Upper lobe of left lung (tissue), 6 donors: ENCODE measurements at regions not wholly inside any gene's neighbourhood (a gene's known extent, or its start where the extent isn't known, plus 50 kb on each side); places are given as distances from the start of the nearest gene placed in this dataset.

ENCODE experiments used
- ATAC-seq, 2 donors: fragments of 200-7000 bp; cut with Tn5 transposase; one replicate each; pipeline ENCODE4 v1.9.1; 2022; ENCODE audit warnings: mild to moderate bottlenecking in 2 of 2, moderate library complexity in 2 of 2; ENCODE audit not compliant: low FRiP score in 2 of 2
- DNase-seq, 2 donors: peaks; one replicate each; pipeline ENCODE4 v3.0.0-alpha.2; 2019 to 2020
- H3K27ac ChIP-seq, 4 donors: fragments of 200-600 bp; sonication (generic); one replicate each; pipeline ENCODE4 v1.5.1; 2016 to 2019
- H3K27me3 ChIP-seq, 4 donors: fragments of 200-600 bp; sonication (generic); one replicate each; pipeline ENCODE4 v1.5.1; 2017 to 2019
- H3K36me3 ChIP-seq, 4 donors: fragments of 200-600 bp; sonication (generic); one replicate each; pipeline ENCODE4 v1.5.1; 2016 to 2019
- H3K4me1 ChIP-seq, 4 donors: fragments of 200-600 bp; sonication (generic); one replicate each; pipeline ENCODE4 v1.5.1; 2018 to 2019
- H3K4me3 ChIP-seq, 4 donors: fragments of 200-600 bp; sonication (generic); one replicate each; pipeline ENCODE4 v1.5.1; 2017 to 2019; ENCODE audit warnings: mild to moderate bottlenecking in 2 of 4, moderate library complexity in 1 of 4
- H3K9me3 ChIP-seq, 4 donors: fragments of 200-600 bp; sonication (generic); one replicate each; pipeline ENCODE4 v1.5.1; 2018 to 2019
- CTCF ChIP-seq, 6 experiments: fragments of 450-650 bp in 4 of 6; fragments of 200-600 bp in 2 of 6; sonication (generic) in 2 of 6; IDR thresholded peaks; one replicate each; pipeline ENCODE4 v1.5.1; 2016 to 2019; ENCODE audit warnings: antibody characterized with exemption in 6 of 6
- EP300 ChIP-seq, 4 donors: sonication (generic); formaldehyde crosslinking; IDR thresholded peaks; one replicate each; pipeline ENCODE4 v1.5.1; 2017; ENCODE audit warnings: antibody characterized with exemption in 4 of 4, control low read depth in 2 of 4
- POLR2A ChIP-seq, 4 donors: fragments of 450-650 bp; IDR thresholded peaks; one replicate each; pipeline ENCODE4 v1.5.1; 2016 to 2017; ENCODE audit warnings: antibody characterized with exemption in 4 of 4, mild to moderate bottlenecking in 2 of 4
- POLR2AphosphoS5 ChIP-seq, 2 donors: sonication (generic); formaldehyde crosslinking; IDR thresholded peaks; one replicate each; pipeline ENCODE4 v1.5.1; 2017; ENCODE audit warnings: antibody characterized with exemption in 2 of 2
- WGBS, 2 donors: methylation state at CpG; one replicate each; pipeline ENCODE4 v1.1.5; 2017 to 2018; 5-methylcytosine and 5-hydroxymethylcytosine counted together
- donor health status: DM: no; HTN: no; CAD: no; lungs with moderate emphysema.
- donor health status: DM: no; HTN: yes; CAD: no; lungs with severe emphysema.

GRCh38 chr7:104059103-104059502, 69.6 kb upstream of the RELN start:
- WGBS, 2 donors, result 66 to 73% methylated on average over 3 to 5 of the region's 5 CpGs
- Histone ChIP-seq H3K27me3 (no peaks in the 10 kb centered on the region), H3K4me3 (no peak overlapping the region), H3K36me3 (no peaks in the 10 kb centered on the region), H3K9me3 (no peaks in the 10 kb centered on the region), H3K4me1 (no peaks in the 10 kb centered on the region), H3K27ac (no peak overlapping the region)
- DNase-seq (no peak), ATAC-seq (no peak)
- no peak for TF ChIP-seq POLR2A (IDR thresholded peaks at IDR 0.05)
- TF ChIP-seq CTCF (IDR thresholded peaks at IDR 0.05), result no peak
- TF ChIP-seq POLR2AphosphoS5 (IDR thresholded peaks at IDR 0.05), result no peak
- TF ChIP-seq EP300 (IDR thresholded peaks at IDR 0.05), result no peak

DNA sequence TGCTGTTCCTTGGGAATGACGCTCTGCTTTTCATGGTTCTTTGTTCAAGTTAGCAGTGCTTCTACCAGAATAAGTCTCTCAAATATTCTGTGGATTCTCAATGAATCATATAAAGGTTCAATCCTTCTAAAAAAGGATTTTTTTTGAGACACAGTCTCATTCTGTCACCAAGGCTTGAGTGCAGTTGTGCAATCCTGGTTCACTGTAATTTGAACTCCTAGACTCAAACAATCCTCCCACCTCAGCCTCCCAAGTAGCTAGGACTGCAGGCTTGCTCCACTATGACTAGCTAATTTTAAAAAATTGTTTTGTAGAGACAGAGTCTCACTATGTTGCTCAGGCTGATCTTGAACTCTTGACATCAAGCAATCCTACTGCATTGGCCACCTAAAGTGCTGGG, 64.9 kb upstream of the RELN start:
- ATAC-seq (no peak), DNase-seq (no peak)
- 88 to 89% methylated on average over 1 of the region's 1 CpG for WGBS, 2 donors
- no peak for TF ChIP-seq EP300 (IDR thresholded peaks at IDR 0.05)
- TF ChIP-seq POLR2A (IDR thresholded peaks at IDR 0.05), result no peak
- TF ChIP-seq POLR2AphosphoS5 (IDR thresholded peaks at IDR 0.05), result no peak
- no peak for TF ChIP-seq CTCF (IDR thresholded peaks at IDR 0.05)
- no peaks in the 10 kb centered on the region for H3K9me3 ChIP-seq
- no peaks in the 10 kb centered on the region for H3K4me1 ChIP-seq
- H3K4me3 ChIP-seq, result no peak overlapping the region
- no peak overlapping the region for H3K27ac ChIP-seq
- no peaks in the 10 kb centered on the region for H3K27me3 ChIP-seq
- H3K36me3 ChIP-seq, result no peaks in the 10 kb centered on the region

DNA sequence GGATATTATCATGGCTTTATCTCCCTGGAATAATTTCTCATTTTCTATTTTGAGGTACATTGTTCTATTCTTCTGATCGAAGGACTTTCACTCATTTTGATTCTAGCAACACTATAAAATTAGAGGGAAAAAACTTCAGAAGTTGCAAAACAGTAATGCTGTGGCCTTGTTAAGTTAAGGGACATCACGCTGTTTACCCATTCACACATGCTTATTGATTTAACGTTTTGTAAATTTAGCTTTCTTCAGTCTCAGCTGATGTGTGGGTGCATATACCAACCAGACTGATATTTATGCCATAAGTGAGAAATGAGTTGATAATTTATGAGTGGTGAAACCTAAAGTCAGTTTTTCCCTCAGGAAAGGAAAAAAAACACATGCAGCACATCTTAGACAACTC, 63.5 kb upstream of the RELN start:
- no peak for ATAC-seq
- no peak for TF ChIP-seq CTCF (IDR thresholded peaks at IDR 0.05)
- no peak overlapping the region for H3K4me3 ChIP-seq
- WGBS, 2 donors, result 76 to 78% methylated on average over 3 of the region's 3 CpGs
- no peak overlapping the region for H3K27ac ChIP-seq
- H3K27me3 ChIP-seq, result no peaks in the 10 kb centered on the region
- no peaks in the 10 kb centered on the region for H3K36me3 ChIP-seq
- H3K4me1 ChIP-seq, result no peaks in the 10 kb centered on the region
- DNase-seq, result no peak
- no peaks in the 10 kb centered on the region for H3K9me3 ChIP-seq

DNA sequence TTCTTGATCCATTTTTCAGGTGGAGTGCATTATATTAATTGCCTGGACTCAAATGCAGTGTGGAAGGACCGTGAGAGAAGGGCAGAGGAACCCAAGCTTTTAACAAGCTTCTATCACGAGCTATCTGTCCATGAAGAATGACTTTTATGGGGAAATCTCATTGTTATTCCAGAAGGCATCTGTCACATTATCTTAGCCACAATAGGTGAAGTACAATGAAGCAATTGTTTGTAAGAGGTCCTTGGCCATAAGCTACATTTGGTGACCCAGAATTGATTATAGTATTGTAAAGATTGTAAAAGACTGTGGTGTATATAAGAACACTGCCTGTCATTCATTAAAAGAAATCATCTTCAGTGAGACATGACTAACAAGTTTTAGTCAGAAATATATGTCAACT, 58.6 kb upstream of the RELN start:
- WGBS, 2 donors, result 43 to 56% methylated on average over 2 of the region's 2 CpGs
- no peaks in the 10 kb centered on the region for H3K36me3 ChIP-seq
- TF ChIP-seq CTCF (IDR thresholded peaks at IDR 0.05), result no peak
- TF ChIP-seq POLR2A (IDR thresholded peaks at IDR 0.05), result no peak
- TF ChIP-seq EP300 (IDR thresholded peaks at IDR 0.05), result no peak
- no peak for TF ChIP-seq POLR2AphosphoS5 (IDR thresholded peaks at IDR 0.05)
- H3K4me3 ChIP-seq, result no peak overlapping the region
- H3K27ac ChIP-seq, result no peak overlapping the region
- no peaks in the 10 kb centered on the region for H3K4me1 ChIP-seq
- no peaks in the 10 kb centered on the region for H3K9me3 ChIP-seq
- no peaks in the 10 kb centered on the region for H3K27me3 ChIP-seq
- no peak for DNase-seq
- ATAC-seq, result no peak

DNA sequence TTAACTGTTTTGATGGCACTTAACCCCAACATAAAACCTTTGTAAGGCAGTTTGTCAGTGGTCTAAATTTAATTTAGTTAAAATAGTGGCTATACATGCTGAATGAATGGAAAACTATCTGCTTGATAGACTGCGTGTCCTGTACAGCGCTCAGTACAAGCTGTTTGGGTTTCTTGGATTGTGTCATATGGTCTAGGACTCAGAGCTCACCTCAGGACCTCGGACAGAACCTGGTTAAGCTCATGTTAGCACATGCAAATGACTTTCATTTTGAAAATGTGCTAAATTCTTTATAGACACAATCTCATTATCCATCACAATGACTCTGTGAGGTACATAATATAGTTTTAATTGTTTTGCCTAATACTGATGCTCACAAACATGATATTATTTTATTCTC, 55.7 kb upstream of the RELN start:
- 83 to 88% methylated on average over 3 of the region's 3 CpGs for WGBS, 2 donors
- H3K4me1 ChIP-seq, result no peaks in the 10 kb centered on the region
- no peak overlapping the region for H3K4me3 ChIP-seq
- H3K9me3 ChIP-seq, result no peaks in the 10 kb centered on the region
- H3K27ac ChIP-seq, result no peak overlapping the region
- TF ChIP-seq POLR2A (IDR thresholded peaks at IDR 0.05), result no peak
- no peak for ATAC-seq
- no peaks in the 10 kb centered on the region for H3K27me3 ChIP-seq
- no peak for DNase-seq
- H3K36me3 ChIP-seq, result no peaks in the 10 kb centered on the region
